Epithelial cell of esophagus (primary cell): ENCODE measurements at regions not wholly inside any gene's neighbourhood (a gene's known extent, or its start where the extent isn't known, plus 50 kb on each side); places are given as distances from the start of the nearest gene placed in this dataset.
"Not testable (repeated sequence)": the region's sequence is repeated elsewhere in the genome, so short reads cannot be mapped to it uniquely, and the experiment has no call there.

Source experiments
- DNase-seq: peaks from one replicate; pipeline ENCODE4 v3.0.0; 2010; ENCODE audit warnings: low read depth
- H3K4me3 ChIP-seq: 2 replicates; pipeline ENCODE4 v1.5.1; 2011; ENCODE audit warnings: mild to moderate bottlenecking, low read length, control low read depth
- CTCF ChIP-seq: IDR thresholded peaks from 2 replicates; pipeline ENCODE4 v1.5.1; 2011; ENCODE audit warnings: low read depth, mild to moderate bottlenecking, low read length, control low read depth, inconsistent platforms; ENCODE audit not compliant: insufficient read depth; ENCODE audit errors: missing control alignments

DNA sequence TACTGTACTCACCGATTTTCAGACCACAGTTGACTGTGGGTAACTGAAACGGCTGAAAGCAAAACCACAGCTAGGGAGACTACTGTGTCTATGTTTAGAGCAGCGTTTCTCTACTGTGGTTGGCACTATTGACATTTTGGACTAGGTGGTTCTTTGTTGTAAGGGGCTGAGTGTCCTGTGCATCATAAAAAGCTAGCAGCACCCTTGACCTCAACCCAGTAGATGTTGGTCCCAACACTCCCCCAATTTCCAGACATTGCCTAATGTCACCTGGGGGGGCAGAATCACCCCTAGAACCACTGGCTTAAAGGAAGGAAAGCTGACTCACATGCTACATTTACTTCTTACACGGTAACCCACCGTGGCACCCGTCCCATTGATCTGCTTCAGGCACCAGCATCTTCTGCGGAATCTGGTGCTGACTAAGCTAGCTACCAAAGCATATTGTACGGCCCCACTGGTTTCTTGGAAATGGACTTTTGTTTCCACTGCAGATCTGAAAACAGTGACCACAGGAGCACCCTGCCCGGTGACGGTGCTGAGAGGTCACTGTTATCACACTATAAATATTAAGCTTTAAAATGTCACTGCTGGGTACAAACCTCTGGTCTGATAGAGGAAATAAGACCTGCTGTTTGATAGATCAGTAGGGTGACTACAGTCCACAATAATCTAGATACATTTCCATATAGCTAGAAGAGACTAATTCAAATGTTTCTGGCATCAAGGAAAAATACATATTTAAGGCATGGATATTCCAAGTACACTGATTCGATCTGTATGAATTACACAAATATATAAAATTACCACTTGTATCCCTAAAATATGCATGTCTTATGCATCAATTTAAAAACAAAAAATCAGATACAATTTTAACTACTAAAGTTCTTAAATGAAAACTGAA is 151.4 kb downstream of the HSD17B3 start:
- TF ChIP-seq CTCF: no peak
- H3K4me3 ChIP-seq: no peak overlapping the region
- no peak for DNase-seq

DNA sequence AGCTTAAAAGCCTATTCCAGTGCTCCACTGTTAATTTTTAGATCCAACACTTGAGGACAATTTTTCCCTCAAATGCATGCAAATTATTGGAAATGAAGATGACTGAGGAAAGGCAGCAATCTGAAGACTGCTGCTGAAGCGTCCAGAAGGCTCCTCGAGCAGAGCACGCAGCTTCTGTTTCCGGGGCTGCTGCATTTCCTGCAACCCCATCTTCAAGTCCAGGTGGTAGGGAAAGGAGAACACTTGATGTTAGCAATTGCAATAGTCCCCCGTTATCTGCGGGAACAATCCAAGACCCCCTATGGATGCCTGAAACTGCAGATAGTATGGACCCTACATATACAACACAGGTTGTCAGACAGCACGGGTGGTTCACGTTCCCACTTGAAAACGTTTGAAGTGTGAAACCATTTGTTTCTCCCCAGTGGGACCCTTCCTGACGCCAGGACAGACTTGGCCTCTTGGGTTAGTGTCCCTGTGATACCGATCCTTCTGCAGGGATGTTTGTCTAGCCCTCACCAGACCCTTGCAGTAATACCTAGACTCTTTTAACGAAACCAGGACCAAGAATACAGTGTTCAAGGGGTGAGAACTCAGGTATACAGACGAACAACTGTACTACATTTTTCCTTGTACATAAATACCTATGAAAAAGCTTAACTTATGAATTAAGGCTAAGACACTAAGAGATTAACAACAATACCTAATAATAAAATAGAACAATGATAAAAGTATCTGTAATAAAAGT is 152.3 kb downstream of the HSD17B3 start:
- TF ChIP-seq CTCF: no peak
- DNase-seq: no peak
- H3K4me3 ChIP-seq: no peak overlapping the region

- no peak for DNase-seq
- TF ChIP-seq CTCF: no peak
- H3K4me3 ChIP-seq: no peak overlapping the region
Observed at GRCh38 chr9:96148634-96149532, 153.1 kb downstream of the HSD17B3 start.

GRCh38 chr9:96147029-96147428 is 154.9 kb downstream of the HSD17B3 start:
- H3K4me3 ChIP-seq, DNase-seq: not testable (repeated sequence)

DNA sequence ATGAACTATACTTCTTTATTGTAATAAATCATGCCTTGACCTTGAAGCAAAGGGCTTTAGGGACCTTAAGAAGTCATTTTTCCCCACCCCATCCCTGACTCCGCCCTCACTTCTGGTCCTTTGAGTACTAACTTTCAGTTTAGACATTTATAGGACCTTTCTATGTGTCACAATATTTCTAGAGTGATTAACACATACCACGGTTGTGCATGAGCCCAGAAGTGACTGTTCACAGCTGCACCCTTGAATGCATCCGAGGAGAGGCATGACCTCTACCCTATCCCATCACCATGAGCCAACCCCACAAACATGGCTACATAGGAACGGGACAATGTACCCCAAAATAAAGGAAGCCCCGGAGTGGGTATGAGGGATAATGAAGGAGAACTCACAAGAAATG is 160.3 kb downstream of the HSD17B3 start:
- TF ChIP-seq CTCF: no peak
- no peak overlapping the region for H3K4me3 ChIP-seq
- no peak for DNase-seq

- H3K4me3 ChIP-seq: no peak overlapping the region
- DNase-seq: no peak
- no peak for TF ChIP-seq CTCF
Observed at GRCh38 chr9:96141128-96141474, 160.9 kb downstream of the HSD17B3 start.
